ENCODE measurements at regions not wholly inside any gene's neighbourhood (a gene's known extent, or its start where the extent isn't known, plus 50 kb on each side); places are given as distances from the start of the nearest gene placed in this dataset.

DNA sequence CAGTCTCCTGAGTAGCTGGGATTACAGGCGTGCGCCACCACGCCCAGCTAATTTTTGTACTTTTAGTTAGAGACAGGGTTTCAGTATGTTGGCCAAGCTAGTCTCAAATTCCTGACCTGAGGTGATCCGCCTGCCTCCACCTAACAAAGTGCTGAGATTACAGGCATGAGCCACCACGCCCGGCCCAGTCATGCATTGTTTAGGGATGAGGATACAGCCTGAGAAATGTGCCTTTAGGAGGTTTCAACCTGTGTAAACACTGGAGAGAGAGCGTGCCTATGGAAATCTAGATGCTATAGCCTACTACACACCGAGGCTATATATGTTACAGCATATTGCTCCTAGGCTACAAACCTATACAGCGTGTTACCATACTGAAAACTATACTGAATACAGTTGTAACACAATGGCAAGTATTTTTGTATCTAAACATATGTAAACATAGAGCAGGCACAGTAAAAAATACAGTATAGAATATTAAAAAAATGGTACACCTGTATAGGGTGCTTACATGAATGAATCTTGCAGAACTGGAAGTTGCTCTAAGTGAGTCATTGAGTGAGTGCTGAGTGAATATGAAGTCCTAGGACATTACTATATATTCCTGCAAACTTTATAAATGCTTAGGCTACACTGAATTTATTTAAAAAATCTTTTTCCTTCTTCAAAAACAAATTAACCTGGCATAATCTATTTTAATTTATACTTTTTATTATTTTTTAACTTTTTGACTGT lies 588.2 kb upstream of the ADGRL3 start:
- no peaks in the 10 kb centered on the region for H3K27me3 Mint-ChIP-seq
- ATAC-seq (ENCODE audit: low read depth) (no peak), DNase-seq (no peak)
- no peaks in the 10 kb centered on the region for H3K36me3 Mint-ChIP-seq (ENCODE audit: low read depth)
- POLR2A ChIA-PET, result no interaction called here
- peaks cover 10% of the 10 kb centered on the region for H3K9me3 Mint-ChIP-seq
- TF ChIP-seq, protein P1, sequence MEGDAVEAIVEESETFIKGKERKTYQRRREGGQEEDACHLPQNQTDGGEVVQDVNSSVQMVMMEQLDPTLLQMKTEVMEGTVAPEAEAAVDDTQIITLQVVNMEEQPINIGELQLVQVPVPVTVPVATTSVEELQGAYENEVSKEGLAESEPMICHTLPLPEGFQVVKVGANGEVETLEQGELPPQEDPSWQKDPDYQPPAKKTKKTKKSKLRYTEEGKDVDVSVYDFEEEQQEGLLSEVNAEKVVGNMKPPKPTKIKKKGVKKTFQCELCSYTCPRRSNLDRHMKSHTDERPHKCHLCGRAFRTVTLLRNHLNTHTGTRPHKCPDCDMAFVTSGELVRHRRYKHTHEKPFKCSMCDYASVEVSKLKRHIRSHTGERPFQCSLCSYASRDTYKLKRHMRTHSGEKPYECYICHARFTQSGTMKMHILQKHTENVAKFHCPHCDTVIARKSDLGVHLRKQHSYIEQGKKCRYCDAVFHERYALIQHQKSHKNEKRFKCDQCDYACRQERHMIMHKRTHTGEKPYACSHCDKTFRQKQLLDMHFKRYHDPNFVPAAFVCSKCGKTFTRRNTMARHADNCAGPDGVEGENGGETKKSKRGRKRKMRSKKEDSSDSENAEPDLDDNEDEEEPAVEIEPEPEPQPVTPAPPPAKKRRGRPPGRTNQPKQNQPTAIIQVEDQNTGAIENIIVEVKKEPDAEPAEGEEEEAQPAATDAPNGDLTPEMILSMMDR (IDR thresholded peaks at IDR 0.05), result no peak
- intact Hi-C loops (cut with micrococcal nuclease), result no loop called here
- H3K27ac Mint-ChIP-seq, result no peak overlapping the region
- H3K4me3 Mint-ChIP-seq, result no peak overlapping the region
- no peaks in the 10 kb centered on the region for H3K4me1 Mint-ChIP-seq
- CTCF ChIA-PET, result no interaction called here

DNA sequence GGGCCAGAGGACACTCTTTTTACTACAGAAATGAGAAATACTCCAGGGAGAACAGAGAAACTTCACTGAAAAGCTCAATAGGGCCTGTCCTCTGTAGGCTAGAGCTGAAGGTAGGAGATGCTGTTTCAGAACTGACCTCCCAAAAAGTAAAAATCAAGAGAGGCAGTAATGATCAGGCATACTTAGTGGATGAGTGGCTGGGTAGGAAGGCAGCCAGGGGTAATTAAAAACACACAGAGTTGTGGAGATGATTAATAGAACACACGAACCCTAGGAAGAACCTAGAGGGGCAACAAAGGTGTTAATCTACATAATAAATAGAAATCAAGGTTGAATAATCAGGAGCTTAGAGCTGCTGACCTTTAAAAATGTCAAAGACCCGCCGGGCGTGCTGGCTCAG lies 582.4 kb upstream of the ADGRL3 start:
- CTCF ChIA-PET, result no interaction called here

DNA sequence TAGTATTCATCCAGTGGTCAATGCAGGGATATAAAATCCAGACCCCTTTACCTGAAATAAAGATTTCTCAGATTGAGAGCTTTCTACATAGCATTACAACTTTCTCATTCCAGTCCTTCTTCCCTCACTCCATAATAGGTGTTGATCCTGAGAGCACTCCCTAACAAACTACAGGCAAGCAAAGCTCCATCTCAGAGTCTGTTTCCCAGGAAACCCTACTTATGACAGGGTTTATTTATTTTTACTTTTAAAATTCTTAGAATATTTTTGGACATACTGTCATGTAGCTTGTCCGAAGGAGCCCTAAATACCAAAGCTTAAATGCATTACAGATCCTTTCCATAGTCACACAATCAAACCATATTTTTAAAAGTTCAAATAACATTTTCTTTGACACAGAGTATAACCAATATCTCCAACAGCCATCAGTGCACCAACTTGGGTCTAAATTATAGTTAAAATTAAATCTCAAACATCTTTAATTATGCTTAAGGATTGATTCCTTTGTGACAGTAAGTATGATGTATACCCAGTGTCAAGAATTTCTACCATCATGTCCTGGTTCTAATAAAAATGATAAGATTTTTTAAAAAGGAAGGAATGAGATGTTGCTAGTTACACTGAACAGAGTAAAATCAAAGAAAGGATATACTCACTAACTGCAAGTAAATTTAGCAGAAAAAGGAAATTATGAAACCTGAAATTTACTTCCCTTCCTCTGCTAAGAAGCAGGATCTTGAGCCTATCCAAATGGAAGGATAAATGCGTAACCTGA lies 580.4 kb upstream of the ADGRL3 start:
- no peak overlapping the region for H3K27ac Mint-ChIP-seq

More for the DNA sequence above, 582.4 kb upstream of the ADGRL3 start:
- no peak overlapping the region for H3K4me3 Mint-ChIP-seq
- POLR2A ChIA-PET, result no interaction called here
- H3K27me3 Mint-ChIP-seq, result no peaks in the 10 kb centered on the region
- H3K36me3 Mint-ChIP-seq (ENCODE audit: low read depth), result no peaks in the 10 kb centered on the region
- DNase-seq (no peak), ATAC-seq (ENCODE audit: low read depth) (no peak)
- TF ChIP-seq, protein P1 (IDR thresholded peaks at IDR 0.05), result no peak
- H3K9me3 Mint-ChIP-seq, result peaks cover 9% of the 10 kb centered on the region
- no peaks in the 10 kb centered on the region for H3K4me1 Mint-ChIP-seq
- H3K27ac Mint-ChIP-seq, result no peak overlapping the region
- intact Hi-C loops (cut with micrococcal nuclease), result no loop called here

GRCh38 chr4:60637976-60638375 lies 562.1 kb upstream of the ADGRL3 start:
- Mint-ChIP-seq H3K4me3 (no peak overlapping the region), H3K9me3 (peaks cover 6% of the 10 kb centered on the region), H3K27ac (no peak overlapping the region), H3K36me3 (ENCODE audit: low read depth) (no peaks in the 10 kb centered on the region), H3K4me1 (no peaks in the 10 kb centered on the region), H3K27me3 (no peaks in the 10 kb centered on the region)
- intact Hi-C loops (cut with micrococcal nuclease), result no loop called here
- ATAC-seq (ENCODE audit: low read depth) (no peak), DNase-seq (no peak)
- TF ChIP-seq, protein P1 (IDR thresholded peaks at IDR 0.05), result no peak
- CTCF ChIA-PET, result no interaction called here
- POLR2A ChIA-PET, result no interaction called here

More for the DNA sequence above, 580.4 kb upstream of the ADGRL3 start:
- no peak for DNase-seq
- Mint-ChIP-seq H3K36me3 (ENCODE audit: low read depth) (no peaks in the 10 kb centered on the region), H3K4me3 (no peak overlapping the region), H3K27me3 (no peaks in the 10 kb centered on the region), H3K9me3 (peaks cover 7% of the 10 kb centered on the region), H3K4me1 (no peaks in the 10 kb centered on the region)
- intact Hi-C loops (cut with micrococcal nuclease), result no loop called here
- TF ChIP-seq, protein P1 (IDR thresholded peaks at IDR 0.05), result no peak
- ATAC-seq (ENCODE audit: low read depth), result no peak
- CTCF ChIA-PET, result no interaction called here
- POLR2A ChIA-PET, result no interaction called here

GRCh38 chr4:60648774-60649173 lies 551.4 kb upstream of the ADGRL3 start:
- TF ChIP-seq, protein P1 (IDR thresholded peaks at IDR 0.05), result no peak
- H3K36me3 Mint-ChIP-seq (ENCODE audit: low read depth), result no peaks in the 10 kb centered on the region
- ATAC-seq (ENCODE audit: low read depth) (no peak), DNase-seq (no peak)
- POLR2A ChIA-PET, result no interaction called here
- no peaks in the 10 kb centered on the region for H3K4me1 Mint-ChIP-seq
- no peak overlapping the region for H3K27ac Mint-ChIP-seq
- CTCF ChIA-PET, result no interaction called here
- H3K4me3 Mint-ChIP-seq, result no peak overlapping the region
- intact Hi-C loops (cut with micrococcal nuclease), result no loop called here
- no peaks in the 10 kb centered on the region for H3K27me3 Mint-ChIP-seq
- H3K9me3 Mint-ChIP-seq, result peaks cover 5% of the 10 kb centered on the region
